ENCODE measurements at regions not wholly inside any gene's neighbourhood (a gene's known extent, or its start where the extent isn't known, plus 50 kb on each side); places are given as distances from the start of the nearest gene placed in this dataset.
"Not testable (repeated sequence)": the region's sequence is repeated elsewhere in the genome, so short reads cannot be mapped to it uniquely, and the experiment has no call there.

DNA sequence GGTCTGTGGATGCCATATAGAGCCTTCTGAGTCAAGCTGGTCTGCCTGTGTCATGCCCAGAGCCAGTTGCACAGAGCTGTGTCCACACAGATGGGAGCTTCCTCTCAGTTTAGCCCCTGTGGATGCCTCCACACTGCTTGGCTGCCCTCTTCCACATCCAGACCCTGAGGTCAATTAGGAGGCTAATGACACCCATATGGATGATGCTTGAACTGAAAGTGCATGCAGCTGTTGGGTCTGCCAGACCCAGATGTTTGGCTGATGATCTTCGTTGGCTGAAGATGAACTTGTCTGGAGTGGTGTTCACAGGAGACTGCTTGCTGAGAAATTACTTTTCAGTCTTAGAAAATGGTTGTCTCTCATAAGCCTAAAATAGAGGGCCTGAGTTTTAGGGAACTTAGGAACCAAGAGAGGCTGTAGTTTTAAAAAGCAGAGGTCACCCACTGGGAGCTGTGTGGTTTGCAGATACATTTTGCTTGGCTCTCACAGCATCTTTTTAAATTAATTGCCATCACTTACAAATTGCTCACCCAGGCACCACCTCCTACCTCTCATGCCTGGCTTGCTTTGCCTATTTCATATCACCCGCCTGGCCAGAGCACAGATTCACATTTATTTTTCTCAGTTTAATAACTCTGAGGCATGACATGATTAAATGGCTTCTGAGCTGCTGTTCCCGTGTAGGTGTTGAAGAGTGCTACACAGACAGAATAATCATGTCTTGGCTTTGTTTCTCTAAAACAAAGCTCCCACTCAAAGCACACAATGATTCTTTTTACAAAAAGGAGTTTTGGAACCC lies 176.1 kb downstream of the MINAR1 start:
- no peak for DNase-seq (ENCODE audit: low spot score)

- no peak for DNase-seq (ENCODE audit: low spot score)
These were observed 177.4 kb downstream of the MINAR1 start for GRCh38 chr15:79609506-79609905.

- no peak for DNase-seq (ENCODE audit: low spot score)
These were observed 177.9 kb downstream of the MINAR1 start for GRCh38 chr15:79610021-79610420.

DNA sequence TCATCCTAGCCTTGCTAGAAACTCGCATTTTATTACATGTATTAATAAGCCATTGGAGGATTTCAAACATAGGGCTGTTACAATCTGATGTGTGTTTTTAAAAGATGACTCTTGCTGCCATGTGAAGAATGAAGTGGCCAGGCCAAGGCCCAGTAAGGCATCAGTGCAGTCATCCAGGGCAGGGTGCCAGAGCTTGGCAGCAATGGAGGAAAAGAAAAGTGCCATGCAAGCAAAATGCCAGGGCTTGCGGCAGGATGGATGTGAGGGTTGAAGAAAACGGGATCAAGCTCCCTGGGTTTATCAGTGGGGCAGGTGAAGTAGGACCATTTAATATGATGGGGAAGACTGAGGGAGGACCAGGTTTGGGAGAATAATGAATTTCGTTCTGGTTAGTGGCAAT lies 183.6 kb downstream of the MINAR1 start:
- no peak for DNase-seq (ENCODE audit: low spot score)

DNA sequence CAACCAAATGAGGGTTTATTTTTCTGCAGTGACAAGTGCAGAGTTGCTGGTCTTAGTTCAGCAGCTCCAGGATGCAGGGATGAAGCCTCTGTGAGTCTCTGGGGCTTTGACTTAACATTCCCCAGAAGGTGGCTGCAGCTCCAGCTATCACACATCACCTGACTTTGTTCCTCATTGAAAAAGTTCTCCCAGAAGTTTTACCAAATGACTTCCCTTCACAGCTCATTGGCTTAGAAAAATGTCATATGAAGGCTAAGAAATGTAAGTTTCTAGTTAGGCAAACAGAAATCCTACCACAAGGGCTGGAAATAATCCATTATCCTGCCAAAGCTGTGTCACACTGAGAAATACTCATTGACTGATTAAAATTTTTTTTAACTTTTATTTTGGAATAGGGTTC lies 184.9 kb downstream of the MINAR1 start:
- no peak for DNase-seq (ENCODE audit: low spot score)

DNA sequence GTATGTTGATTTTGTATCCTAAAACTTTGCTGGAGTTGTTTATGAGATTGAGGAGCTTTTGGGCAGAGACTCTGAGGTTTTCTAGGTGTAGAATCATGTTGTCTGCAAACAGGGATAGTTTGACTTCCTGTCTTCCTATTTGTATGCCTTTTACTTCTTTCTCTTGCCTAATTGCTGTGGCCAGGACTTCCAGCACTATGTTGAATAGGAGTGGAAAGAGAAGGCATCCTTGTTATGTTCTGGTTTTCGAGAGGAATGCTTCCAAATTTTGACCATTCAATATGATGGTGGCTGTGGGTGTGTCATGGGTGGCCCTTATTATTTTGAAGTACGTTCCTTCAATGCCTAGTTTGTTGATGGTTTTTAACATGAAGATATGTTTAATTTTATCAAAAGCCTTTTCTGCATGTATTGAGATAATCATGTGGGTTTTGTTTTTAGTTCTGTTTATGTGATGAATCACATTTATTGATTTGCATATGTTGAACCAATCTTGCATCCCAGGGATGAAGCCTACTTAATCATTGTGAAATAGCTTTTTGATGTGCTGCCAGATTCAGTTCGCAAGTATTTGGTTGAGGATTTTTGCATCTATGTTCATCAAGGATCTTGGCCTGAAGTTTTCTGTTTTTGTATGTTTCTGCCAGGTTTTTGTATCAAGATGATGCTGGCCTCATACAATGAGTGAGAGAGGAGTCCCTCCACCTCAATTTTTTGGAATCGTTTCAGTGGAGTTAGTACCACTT lies 188.1 kb downstream of the MINAR1 start:
- no peak for DNase-seq (ENCODE audit: low spot score)

- DNase-seq (ENCODE audit: low spot score), result not testable (repeated sequence)
These were observed 189.7 kb downstream of the MINAR1 start for GRCh38 chr15:79621805-79622204.

DNA sequence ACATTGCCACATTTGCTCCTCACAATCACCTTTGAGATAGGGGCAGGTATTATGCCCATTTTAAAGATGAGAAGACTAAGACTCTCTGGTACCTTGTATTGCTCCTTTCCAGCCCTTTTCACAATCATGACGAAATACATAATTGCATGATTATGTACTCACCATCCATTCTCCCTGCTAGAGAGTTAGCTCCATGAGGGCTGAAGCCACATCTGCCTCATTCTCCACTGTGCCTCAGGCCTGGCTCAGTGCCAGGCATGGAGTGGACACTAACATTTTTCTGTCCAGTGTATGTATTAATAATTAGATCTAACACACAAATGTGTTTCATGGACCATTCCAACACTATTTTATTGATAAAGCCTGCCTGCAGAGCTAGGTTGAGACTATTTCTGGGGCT lies 191.4 kb downstream of the MINAR1 start:
- no peak for DNase-seq (ENCODE audit: low spot score)

GRCh38 chr15:79629687-79630086 lies 197.6 kb downstream of the MINAR1 start:
- DNase-seq (ENCODE audit: low spot score), result no peak

DNA sequence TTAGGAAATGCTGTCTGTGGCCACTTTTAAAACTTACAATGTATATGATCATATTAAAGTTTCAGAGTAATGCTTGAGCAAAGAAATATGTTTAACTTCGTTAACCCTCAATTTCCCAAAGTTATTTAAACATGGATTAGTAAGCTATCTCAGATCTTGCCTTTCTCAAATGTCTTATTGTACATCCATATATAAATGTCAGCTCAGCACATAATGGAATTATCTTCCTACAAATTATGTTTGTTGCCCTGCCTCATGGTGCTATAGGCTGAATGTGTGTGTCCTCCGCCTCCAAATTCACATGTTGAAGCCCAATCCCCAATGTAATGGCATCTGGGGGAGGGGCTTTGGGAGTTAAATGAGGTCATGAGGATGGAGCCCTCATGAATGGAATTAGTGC lies 200.3 kb downstream of the MINAR1 start:
- no peak for DNase-seq (ENCODE audit: low spot score)

DNA sequence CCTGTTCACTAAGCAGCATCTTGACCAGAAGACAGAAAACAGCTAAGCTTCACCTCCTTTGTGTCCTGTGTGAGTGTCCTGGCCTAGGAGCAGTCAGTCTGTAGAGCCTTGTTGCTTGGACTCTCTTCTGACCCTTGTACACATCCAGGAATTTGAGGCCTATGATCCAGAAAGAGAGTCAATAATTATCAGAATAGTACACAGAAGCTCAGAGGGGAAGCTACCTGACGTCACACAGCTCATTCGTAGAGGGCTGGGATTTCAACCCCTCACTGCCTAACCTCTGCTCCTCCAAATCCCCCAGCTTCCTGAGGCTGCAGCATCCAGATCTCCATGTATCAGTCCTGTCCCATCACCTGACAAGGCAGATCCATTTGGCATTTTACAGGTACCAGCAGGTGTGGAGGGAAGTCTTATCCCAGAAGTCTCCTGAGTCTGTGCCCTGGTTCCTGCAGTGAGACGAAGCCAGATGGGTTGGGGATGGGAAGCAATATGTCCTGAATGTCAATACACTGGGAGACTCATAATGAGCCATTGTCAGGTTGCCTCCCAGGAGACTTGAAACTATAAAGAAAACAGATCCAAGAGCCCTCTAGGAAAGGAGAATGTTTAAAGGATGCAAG lies 203.1 kb downstream of the MINAR1 start:
- no peak for DNase-seq (ENCODE audit: low spot score)

DNA sequence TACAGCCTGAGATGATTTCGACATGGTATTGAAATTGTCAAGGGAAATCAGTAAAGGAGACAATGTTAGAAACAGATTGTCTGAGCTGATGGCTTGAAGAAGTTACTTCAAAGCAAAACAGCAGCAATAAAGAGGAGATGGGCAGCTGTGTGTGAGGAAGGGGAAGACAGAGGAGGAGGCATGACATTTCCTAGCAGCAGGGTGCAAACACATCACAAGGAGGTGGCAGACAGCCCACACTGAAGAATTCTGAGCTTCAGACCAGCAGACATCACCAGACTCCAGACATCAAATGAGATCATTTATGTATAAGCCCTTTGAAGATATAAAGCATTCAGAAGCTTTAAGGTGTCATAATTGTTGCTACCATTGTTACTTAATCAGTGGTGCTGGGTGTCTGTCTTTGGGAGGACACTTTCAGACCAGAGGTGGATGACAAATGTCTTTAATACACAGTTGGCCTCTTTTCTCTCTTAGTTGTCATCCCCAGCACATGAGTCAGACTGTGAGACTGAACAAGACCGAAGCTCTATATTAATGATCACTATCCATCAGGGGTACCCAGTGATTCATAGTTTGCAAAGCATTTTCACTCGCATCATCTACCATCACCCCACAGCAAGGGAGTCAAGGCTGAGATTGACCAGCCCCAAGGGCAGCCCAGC lies 203.9 kb downstream of the MINAR1 start:
- DNase-seq (ENCODE audit: low spot score), result no peak

DNA sequence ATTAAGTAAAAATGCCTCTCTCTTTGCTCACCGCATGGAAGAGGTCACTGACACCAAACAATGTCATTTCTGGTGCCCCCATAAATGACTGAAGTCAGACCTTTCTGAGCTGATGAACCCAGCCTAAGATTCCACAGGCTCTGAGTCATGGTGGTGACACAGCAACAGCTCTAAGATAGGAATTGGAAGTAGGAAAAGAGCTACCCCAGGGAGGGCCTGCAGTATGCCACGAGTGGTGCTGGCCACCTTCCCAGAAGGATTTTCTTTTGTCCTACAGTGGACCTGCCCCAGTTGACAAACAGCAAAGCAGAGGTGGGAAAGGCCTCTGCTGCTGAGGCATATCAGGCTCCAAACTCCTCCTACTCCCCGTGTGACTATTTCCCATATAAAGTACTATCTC lies 208.1 kb downstream of the MINAR1 start:
- no peak for DNase-seq (ENCODE audit: low spot score)

GRCh38 chr15:79641841-79642240 lies 209.7 kb downstream of the MINAR1 start:
- no peak for DNase-seq (ENCODE audit: low spot score)

DNA sequence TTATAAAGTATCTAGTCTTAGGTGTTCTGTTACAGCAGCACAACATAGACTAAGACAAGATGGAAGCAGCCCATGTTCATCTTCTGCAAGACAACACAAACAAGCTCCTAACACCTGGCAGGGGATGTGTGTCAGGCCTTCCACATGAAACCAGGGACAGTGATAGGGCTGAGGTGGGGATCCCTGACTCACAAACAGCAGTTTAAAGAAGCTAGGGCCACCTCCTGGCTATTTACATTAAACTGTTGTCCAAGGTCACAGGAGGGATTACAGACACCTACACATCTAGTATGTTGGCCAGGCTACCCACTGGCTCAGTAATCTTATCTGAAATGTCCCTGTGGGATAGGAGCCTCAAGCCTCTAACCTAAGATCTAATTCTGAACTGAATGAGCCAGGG lies 211.3 kb downstream of the MINAR1 start:
- DNase-seq (ENCODE audit: low spot score), result no peak

- no peak for DNase-seq (ENCODE audit: low spot score)
These were observed 212.0 kb downstream of the MINAR1 start for GRCh38 chr15:79644091-79644490.

- DNase-seq (ENCODE audit: low spot score), result not testable (repeated sequence)
These were observed 220.8 kb downstream of the MINAR1 start for GRCh38 chr15:79652972-79653371.

GRCh38 chr15:79653533-79653932 lies 221.4 kb downstream of the MINAR1 start:
- DNase-seq (ENCODE audit: low spot score), result no peak

DNA sequence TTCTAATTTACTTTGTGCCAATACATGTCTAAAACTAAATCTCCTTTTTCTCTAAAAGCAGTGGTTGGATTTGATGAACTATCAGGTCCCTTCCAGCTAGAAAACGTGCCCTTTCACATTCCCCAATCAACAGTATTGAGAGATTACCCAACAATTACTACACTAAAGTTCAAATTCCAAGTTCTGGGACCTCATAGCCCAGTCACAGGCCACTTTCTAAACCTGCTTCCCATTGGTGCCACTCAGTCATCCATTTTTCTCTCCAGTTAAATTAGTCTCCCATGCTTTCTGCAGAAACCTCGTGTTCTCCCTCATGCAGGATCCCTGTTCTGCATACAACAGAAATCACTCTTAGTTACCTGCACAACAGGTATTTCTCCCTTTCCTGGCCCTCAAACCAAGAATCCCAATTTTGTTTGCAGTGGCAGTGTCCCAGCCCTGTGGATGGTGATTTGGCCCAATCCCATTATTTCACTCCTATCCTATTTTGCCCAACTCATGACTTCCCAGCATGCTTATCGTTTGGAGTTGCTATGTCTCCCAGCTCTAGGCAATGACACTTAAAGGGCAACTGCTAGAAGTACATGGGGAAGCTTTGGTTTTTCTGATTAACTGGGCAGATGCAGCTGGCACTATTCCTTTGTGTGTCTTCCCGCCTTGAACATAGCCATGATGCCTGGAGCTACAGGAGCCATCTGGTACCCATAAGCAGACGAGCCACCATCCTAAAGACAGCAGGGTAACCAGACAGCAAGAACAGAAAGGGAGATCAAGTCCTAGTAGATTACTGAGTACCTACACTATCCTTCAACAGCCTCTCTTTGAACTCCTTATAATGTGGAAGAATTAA lies 224.2 kb downstream of the MINAR1 start:
- DNase-seq (ENCODE audit: low spot score), result no peak

DNA sequence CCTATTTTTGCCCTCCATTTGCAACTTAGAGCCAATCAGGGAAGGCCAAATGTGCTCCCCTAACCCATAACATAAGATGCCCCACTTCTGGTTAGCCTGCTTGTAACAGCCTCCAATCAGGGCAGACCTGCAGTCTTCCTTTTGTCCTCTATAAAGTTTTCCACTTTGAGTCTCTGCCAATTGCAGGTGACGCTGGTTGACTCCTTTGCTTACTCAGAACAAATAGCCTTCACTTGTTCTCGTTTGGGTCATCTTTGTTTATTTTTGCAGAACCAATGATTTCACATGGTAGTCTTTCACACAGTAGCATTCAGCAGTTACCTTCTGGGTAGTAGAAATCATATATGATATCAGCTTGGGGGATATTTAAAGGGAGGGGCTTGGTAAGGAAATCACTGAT lies 225.6 kb downstream of the MINAR1 start:
- no peak for DNase-seq (ENCODE audit: low spot score)

- DNase-seq (ENCODE audit: low spot score), result no peak
These were observed 227.6 kb downstream of the MINAR1 start for GRCh38 chr15:79659691-79660090.

- no peak for DNase-seq (ENCODE audit: low spot score)
These were observed 229.3 kb downstream of the MINAR1 start for GRCh38 chr15:79661411-79661810.

Measured in hematopoietic multipotent progenitor cell treated with erythropoietin and hydrocortisone succinate and interleukin-3 and kit ligand, for 15 days (in vitro differentiated cells).